Jurkat, Clone E6-1 (cell line): ENCODE measurements at regions not wholly inside any gene's neighbourhood (a gene's known extent, or its start where the extent isn't known, plus 50 kb on each side); places are given as distances from the start of the nearest gene placed in this dataset.
"Not testable (repeated sequence)": the region's sequence is repeated elsewhere in the genome, so short reads cannot be mapped to it uniquely, and the experiment has no call there.

Experiments used
- DNase-seq: peaks from one replicate; pipeline ENCODE4 v3.0.0-alpha.2; 2011; ENCODE audit warnings: low read depth, low spot score
- H3K4me3 ChIP-seq: 2 replicates; pipeline ENCODE4 v1.5.1; 2011; ENCODE audit warnings: mild to moderate bottlenecking, low read length, control low read depth, moderate library complexity

DNA sequence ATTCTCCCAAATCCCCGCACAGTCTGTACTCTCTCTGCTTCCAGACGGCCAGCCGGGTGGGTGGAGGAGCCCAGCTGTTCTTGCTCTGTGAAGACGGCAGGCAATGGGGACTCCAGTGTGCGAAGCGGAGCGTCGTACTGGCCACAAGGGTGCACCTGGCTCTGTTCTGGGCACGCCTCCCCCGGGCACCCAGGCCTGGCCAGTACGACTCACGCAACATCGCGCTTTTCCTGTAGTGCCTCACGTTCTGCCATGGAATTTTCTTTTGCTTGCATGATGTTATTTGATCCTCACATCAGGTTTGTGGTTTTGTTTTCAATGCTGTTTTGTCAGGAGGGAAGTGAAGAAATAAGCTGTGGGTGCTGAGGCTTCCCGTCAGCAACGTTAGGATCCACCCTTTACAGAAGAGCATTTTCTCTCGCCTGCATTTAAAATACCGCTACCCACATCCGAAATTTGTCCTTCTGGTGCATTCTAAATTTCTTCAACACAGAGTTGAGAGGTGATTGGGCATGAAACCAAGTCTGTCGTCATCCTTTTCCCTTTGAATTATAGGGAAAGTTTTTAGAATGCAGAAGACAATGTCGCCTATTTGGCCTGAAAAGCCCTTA lies 311.7 kb downstream of the TRIM36 start:
- peak overlapping the region; percentile 31 for H3K4me3 ChIP-seq
- peak; percentile 94 for DNase-seq

DNA sequence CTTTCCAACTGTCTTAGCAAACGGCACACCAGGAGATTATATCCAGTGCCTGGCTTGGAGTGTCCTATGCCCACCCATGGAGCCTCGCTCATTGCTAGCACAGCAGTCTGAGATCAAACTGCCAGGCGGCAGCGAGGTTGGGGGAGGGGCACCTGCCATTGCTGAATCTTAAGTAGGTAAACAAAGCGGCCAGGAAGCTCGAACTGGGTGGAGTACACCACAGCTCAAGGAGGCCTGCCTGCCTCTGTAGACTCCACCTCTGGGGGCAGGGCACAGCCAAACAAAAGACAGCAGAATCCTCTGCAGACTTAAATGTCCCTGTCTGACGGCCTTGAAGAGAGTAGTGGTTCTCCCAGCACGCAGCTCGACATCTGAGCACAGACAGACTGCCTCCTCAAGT lies 325.0 kb downstream of the TRIM36 start:
- DNase-seq: peak; percentile 58

DNA sequence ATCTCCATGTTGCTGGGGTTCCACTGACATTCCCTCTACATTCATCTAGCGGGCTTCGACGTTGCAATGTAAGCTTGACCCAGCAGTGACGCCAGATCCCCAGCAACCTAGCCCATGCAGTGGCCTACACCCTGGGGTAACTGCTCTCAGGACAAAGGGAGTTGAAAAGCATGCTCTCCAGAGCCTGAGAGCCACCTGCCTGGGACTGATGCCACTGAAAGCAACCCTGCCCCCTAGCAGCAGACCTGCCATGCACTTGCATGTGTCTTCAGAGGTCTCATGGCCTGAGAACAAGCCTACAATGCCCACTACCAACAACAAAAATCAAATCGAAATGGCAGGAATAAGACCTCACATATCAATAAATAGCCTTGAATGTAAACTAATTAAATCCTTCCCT lies 330.3 kb downstream of the TRIM36 start:
- no peak for DNase-seq
- H3K4me3 ChIP-seq: no peak overlapping the region

More for the DNA sequence above, 325.0 kb downstream of the TRIM36 start:
- not testable (repeated sequence) for H3K4me3 ChIP-seq

DNA sequence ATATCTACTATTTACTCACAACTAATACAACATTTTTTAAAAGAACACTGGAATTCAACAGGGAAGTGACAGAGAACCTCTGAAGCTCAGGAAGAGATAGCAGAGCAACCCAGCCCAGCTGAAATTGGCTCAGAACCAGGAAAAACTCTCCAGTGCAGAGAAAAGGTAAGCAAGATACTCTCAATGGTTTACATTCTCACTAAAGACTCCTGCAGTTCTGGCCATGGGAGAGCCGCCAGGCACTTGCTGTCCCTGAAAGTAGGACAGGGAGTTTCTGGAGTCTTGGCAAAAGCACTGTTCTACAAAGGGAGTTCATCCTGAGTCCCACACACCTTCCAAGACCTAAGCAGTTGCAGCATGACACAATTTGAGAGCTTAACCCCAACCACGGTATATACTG lies 330.8 kb downstream of the TRIM36 start:
- no peak overlapping the region for H3K4me3 ChIP-seq
- DNase-seq: no peak

DNA sequence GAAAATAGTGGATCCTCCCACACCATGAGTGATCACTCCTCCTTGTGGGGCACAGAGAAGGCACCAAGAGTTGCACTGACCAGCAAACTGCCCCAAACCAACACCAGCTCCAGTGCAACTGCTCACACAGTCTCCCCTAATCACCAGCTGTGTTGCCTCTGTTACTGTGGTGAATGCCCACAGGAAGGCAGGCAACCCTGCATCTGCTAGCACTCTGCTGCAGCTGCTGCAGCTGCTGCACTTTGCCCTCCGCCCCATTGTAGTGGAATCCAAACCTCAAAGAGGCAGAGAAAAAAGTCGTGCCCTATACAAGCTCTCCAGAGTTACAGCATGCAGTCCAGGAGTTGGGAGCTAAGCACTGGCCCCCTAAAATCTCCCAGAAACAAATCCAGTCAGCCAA lies 339.6 kb downstream of the TRIM36 start:
- H3K4me3 ChIP-seq: no peak overlapping the region

DNA sequence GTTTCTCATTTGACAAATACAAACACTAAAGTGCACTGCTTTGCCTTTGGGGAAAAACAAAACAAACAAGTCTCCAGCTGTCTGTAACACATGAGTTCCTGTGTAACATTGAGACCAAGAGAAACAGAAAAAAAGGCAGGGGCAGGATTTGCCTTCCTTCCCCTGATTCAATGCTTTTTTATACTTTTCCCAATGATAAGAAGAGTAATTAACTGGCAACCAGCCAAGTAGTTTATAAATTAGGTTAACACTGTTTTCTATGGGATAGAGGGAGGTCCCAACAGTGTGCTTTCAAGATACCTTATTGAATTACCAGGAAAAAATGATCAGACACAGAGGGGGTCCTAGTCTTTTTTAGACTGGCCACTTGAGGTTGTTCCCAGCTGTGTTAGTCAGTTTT lies 346.8 kb downstream of the TRIM36 start:
- DNase-seq: no peak
- no peak overlapping the region for H3K4me3 ChIP-seq

More for the DNA sequence above, 339.6 kb downstream of the TRIM36 start:
- peak; percentile 19 for DNase-seq

DNA sequence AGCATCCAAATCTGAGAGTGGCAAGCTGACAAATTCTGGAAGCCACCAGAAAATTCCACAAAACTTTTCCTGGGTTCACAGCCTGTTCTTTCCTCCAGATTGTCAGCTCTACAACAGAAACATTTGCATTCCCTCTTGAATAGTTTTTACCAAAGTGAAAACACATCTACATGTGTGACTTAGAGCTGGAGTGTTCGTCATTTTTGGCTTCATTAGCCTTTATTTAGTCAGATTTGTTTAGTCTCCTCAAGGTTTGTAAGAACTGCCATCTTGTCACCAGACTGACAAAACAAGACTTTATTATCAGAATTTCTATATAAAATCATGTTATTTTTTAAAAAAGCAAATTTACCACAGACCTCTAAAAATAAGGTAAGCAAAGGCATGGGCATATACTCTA lies 347.3 kb downstream of the TRIM36 start:
- no peak overlapping the region for H3K4me3 ChIP-seq
- no peak for DNase-seq

DNA sequence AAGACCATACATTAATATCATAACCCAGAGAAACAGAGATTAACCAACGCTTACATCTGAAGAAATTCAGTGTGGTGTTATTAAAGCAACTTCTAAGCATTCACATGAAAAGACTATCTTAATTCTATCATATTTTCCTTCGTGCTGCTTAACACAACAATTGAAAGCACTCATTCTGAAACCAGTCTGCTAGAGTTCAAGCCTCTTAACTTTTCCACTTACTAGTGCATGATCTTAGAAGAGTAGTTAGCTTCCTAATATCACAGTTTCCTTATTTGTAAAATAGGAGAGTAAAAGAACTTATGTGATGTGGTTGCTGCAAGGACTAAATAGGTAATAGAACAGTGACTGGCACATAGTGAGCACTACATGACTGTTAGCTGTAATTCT lies 379.3 kb downstream of the TRIM36 start:
- DNase-seq: no peak

DNA sequence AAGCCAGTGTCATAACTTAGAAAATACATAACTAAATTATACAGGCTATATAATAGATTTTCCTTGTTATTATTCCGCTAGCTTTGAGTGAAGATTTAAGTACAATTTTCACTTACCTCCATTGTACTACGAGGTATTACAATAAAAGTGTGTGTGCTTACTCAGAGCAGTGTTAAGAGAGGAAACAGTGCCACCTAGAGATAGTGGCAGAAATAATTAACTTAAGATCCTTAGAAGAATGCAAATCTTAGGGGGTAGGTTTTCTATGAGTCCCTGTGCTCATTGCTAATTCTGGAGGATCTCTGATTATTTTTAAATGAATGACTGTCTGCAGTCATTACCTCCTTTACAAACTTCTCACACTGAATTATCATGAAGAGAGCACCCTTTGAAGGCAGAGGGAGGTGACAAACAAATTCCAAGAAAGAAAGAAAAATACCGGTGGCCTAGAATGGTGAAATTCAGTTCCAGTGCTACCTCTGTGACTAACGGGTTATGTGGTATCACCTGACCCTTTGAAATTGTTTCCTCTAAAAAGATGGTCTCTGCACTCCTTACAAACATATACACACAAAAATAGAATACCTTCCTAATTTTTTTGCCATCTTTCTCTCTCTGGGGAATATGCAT lies 379.8 kb downstream of the TRIM36 start:
- peak; percentile 52 for DNase-seq
- H3K4me3 ChIP-seq: no peak overlapping the region

More for the DNA sequence above, 379.3 kb downstream of the TRIM36 start:
- no peak overlapping the region for H3K4me3 ChIP-seq

DNA sequence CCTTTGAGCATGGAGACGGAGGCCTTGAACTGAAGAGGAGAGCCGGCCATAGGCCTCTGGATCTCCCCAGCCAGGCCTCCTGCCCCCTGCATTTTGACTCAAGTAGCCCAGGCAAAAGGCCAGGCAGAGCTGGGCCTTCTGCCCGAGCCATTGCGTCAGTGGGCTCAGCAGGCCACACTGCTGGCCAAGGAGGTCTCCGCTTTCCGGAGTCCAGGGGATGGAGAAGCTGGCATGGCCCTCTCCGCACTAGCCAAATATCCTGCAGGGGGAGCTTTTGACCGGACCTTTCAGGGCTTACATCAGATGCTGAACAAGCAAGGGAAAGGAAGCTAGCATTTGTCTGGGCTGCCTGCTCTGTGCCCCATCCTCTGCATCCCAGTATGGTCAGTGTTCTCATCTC lies 386.8 kb downstream of the TRIM36 start:
- H3K4me3 ChIP-seq: no peak overlapping the region
- no peak for DNase-seq

DNA sequence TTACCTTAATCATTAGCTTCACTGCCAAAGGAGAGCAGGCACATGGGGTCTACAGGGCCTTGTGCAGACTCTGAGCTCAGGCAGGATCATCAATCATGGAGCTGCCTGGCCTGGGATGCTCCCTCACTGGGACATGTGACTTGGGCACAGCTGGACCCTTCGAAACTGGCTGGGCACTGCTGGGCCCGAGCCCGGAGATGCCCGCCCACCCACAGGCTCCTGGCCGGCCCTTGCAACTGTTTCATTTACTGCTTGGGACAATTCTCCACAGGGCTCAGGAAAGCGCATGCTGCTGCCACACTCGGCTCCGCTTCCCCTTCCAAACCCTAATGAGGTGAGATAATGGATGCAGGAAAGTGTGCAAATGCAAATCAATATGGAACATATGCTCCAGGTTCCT lies 387.5 kb downstream of the TRIM36 start:
- no peak for DNase-seq
- H3K4me3 ChIP-seq: no peak overlapping the region

DNA sequence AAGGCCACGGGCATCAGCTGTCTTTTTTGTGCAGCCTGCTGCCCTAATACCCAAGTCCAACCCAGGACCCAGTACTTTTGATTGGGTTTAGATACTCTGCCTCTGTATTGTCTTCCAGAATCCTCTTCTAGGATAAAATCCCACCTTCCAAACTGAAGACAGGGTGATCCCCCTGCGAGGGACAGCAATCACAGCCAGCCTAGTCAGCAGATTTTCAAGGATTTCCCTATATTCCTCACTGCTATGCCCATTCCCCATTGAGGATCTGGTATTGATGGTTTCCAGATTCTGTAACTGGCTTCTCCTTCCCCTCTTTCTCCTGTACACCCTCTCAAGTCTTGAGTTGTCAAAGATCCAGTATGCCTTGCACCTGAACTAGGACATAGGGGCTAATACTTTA lies 389.4 kb downstream of the TRIM36 start:
- DNase-seq: no peak
- H3K4me3 ChIP-seq: no peak overlapping the region

DNA sequence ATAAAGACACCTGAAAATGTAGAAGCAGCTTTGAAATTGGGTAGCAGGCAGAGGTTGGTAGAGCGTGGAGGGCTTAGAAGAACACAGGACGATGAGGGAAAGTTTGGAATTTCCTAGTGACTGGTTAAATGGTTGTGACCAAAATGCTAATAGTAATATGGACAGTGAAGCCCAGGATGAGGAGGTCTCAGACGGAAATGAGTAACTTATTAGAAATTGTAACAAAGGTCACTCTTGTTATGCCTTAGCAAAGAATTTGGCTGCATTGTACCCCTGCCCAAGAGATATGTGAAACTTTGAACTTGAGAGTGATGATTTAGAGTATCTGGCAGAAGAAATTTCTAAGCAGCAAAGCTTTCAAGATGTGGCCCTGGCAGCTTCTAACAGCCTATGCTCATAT lies 382.5 kb downstream of the KCNN2 start:
- no peak overlapping the region for H3K4me3 ChIP-seq
- DNase-seq: no peak

DNA sequence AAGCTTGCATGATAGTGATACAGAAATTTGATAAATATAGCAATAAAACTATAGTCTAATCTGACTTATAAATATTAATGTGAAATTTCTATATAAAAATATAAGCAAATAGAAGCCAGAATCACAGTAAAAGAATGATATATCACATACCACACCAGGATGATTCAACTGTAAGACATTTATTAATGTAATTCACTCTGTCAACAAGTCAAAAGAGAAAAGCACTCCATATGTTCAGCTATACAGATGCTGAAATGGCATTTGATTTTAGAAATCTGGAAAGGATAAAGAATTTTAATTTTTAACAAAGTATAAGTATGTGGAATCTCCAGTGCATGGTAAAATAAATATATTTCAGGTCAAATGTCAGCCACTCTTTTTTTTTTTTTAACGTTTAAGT lies 372.4 kb downstream of the KCNN2 start:
- H3K4me3 ChIP-seq: no peak overlapping the region
- no peak for DNase-seq

DNA sequence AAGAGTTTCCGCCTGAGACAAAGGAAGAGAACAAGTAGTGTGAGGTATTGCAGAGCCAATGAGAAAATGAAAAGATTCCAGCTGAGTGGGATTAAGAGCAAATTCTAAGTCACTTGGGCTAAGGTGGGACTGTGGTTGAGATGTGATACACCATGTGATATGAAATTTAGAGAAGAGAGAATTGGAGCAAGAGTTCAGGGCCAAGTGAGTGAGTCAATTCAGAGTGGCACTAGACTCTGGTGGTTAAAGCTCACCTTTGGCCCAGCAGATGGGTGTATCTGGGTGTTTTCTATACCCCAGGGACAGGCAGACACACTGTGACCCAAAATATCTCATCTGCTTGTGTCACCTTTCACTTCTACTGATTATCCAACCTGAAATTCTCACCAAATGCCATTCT lies 368.1 kb downstream of the KCNN2 start:
- DNase-seq: no peak
- no peak overlapping the region for H3K4me3 ChIP-seq

DNA sequence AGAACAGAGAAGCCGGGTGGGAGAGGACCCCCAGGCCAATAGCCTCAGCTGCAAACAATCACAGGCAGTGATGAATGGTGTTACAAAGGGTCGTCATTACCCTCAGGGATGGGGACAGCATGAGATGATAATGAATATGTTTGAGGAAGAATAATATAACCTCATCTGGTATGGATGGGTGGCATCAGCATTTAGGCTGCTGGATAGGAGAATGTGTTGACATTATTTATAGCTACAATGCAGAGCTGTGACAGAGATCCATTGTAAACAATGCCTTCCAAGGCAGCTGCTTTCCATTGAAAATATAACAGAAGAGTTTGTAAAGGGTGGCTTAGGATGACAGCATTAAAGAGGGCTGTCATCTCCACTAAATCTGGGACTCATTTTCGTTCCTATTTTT lies 365.5 kb downstream of the KCNN2 start:
- DNase-seq: no peak
- no peak overlapping the region for H3K4me3 ChIP-seq

DNA sequence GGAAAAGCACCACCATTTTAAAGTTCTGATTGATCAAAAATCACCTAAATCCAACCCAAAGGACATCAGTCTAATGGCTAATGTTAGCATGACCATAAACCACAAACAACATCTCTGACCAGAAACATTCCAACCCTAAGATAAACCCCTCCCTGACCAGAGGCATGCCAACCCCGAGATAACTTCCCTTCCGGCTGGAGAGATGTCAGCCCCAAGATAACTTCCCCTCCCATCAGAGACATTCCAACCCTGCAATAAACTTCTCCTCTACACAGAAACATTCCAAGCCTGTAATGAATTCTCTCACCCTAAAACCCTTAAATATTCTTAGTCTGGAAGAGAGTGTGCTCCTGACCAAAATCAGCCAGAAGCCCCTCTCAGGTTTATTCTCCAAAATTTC lies 364.3 kb downstream of the KCNN2 start:
- no peak for DNase-seq
- H3K4me3 ChIP-seq: no peak overlapping the region

DNA sequence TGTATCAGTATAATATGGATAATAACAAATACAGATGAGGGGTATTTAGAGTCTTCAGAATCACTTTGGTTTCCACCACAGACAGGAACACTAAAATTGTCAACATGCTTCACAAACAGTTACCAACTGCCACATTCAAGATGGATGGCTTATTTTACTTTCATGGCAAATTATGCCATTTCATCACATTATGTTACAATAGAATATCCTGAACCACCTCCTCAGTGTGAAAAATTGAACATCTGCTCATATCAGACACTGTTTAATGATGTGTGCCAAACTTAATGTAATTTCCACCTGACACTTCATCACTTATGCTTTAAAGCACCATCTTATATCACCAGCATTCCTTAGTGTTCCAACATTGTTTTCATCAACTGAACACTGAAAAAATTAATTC lies 357.4 kb downstream of the KCNN2 start:
- no peak overlapping the region for H3K4me3 ChIP-seq
- no peak for DNase-seq

DNA sequence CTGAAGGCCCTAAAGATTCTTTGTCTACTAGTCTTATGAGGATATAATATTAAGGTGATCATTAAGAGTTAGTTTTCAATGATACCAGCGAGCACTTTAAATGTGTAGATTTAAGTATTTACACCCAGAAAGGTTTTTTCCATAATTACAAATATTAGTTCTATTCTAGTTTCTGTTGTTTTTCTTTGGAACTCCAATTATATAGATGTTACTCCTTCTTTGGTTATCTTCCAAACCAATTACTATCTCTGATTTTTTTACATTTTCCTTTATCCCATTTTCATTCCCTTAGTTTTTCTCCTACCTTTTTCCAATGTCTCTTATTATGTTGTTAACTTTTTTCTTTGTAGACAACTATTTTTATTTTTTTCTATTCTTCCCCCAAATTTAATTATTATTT lies 355.1 kb downstream of the KCNN2 start:
- DNase-seq: no peak
- H3K4me3 ChIP-seq: no peak overlapping the region

DNA sequence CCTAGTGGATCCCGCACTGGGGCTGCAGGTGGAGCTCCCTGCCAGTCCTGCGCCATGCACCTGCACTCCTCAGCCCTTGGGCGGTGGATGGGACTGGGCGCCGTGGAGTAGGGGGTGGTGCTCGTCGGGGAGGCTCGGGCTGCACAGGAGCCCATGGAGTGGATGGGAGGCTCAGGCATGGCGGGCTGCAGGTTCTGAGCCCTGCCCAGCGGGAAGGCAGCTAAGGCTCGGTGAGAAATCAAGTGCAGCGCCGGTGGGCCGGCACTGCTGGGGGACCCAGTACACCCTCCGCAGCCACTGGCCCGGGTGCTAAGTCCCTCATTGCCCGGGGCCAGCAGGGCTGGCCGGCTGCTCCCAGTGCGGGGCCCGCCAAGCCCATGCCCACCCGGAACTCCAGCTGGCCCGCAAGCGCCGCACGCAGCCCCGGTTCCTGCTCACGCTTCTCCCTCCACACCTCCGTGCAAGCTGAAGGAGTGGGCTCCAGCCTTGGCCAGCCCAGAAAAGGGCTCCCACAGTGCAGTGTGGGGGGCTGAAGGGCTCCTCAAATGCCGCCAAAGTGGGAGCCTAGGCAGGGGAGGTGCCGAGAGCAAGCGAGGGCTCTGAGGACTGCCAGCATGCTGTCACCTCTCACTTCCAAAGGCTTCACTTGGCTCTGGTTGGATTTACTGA lies 342.5 kb downstream of the KCNN2 start:
- not testable (repeated sequence) for DNase-seq, H3K4me3 ChIP-seq

DNA sequence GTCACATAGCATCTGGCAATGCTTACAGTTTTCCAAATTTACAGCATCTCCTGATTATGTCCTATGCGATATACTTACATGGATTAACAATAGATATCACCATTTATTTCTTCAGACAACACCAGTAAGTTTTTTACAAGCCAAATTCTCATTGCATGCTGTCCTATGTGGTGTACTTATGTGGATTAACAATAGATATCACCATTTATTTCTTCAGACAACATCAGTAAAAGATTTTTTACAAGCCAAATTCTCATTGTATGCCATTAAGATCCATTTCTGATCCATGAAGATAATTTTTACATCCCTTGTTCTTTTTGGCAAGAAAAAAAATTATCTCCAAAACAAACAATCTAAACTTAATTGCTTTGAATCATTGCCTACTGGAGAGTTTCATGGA lies 340.9 kb downstream of the KCNN2 start:
- DNase-seq: no peak
- H3K4me3 ChIP-seq: no peak overlapping the region
